Stimulated activated CD8-positive, alpha-beta memory T cell treated with anti-CD3 and anti-CD28 coated beads, Interleukin-7, amount 100 ng/mL, for 4 hours (primary cell): ENCODE measurements at regions not wholly inside any gene's neighbourhood (a gene's known extent, or its start where the extent isn't known, plus 50 kb on each side); places are given as distances from the start of the nearest gene placed in this dataset.

Experiments
- DNase-seq, 2 donors: peaks; one replicate each; pipeline ENCODE4 v3.0.0-alpha.2; 2020; ENCODE audit warnings: low read depth in 2 of 2

GRCh38 chr2:30048636-30049175 is 98.1 kb upstream of the YPEL5 start:
- DNase-seq, result no peak

GRCh38 chr2:30055548-30055947 is 91.3 kb upstream of the YPEL5 start:
- no peak for DNase-seq

- DNase-seq, result no peak
Observed at GRCh38 chr2:30060562-30060961, 86.2 kb upstream of the YPEL5 start.

GRCh38 chr2:30068067-30068466 is 78.7 kb upstream of the YPEL5 start:
- no peak for DNase-seq

GRCh38 chr2:30072250-30072842 is 74.5 kb upstream of the YPEL5 start:
- peak; percentile 5 to 8 for DNase-seq

- DNase-seq, result no peak
Observed at GRCh38 chr2:30073523-30073922, 73.3 kb upstream of the YPEL5 start.

GRCh38 chr2:30074023-30074422 is 72.8 kb upstream of the YPEL5 start:
- no peak for DNase-seq

- DNase-seq, result no peak
Observed at GRCh38 chr2:30078521-30078920, 68.3 kb upstream of the YPEL5 start.

GRCh38 chr2:30084915-30085314 is 61.9 kb upstream of the YPEL5 start:
- DNase-seq, result no peak

GRCh38 chr2:30089171-30089570 is 57.6 kb upstream of the YPEL5 start:
- DNase-seq, result no peak

- DNase-seq, result no peak
Observed at GRCh38 chr2:30095402-30095801, 51.4 kb upstream of the YPEL5 start.

GRCh38 chr2:30096451-30096850 is 50.4 kb upstream of the YPEL5 start:
- DNase-seq, result no peak
